HG03469 (cell line): ENCODE measurements at regions not wholly inside any gene's neighbourhood (a gene's known extent, or its start where the extent isn't known, plus 50 kb on each side); places are given as distances from the start of the nearest gene placed in this dataset.

Source experiments
- ATAC-seq: cut with Tn5 transposase; IDR thresholded peaks from one replicate; pipeline ENCODE4 v1.9.1; 2021; ENCODE audit warnings: mild to moderate bottlenecking, moderate library complexity, moderate number of reproducible peaks; ENCODE audit not compliant: unreplicated experiment

DNA sequence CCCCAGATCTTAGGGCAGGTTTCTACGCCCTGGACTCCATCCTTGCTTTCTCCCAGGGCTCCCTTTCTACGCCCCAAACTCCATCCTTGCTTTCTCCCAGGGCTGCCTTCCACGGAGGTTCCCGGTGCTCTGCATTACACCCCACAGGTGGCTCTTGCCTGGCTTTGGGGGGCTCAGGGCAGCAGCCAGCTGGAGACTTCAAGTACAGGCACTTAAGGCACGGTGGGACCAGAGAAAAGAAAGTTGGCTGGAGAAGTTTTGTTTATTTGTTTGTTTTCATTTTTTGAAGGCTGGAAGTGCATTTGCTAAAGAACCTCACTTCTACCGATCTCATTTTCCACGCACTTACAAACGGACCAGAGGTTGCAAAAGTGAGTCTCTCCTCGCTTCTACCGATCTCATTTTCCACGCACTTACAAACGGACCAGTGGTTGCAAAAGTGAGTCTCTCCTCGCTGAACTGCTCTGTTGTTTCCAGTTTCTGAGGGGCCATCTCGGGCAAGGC, 103.8 kb upstream of the MED13L start:
- ATAC-seq = no peak

DNA sequence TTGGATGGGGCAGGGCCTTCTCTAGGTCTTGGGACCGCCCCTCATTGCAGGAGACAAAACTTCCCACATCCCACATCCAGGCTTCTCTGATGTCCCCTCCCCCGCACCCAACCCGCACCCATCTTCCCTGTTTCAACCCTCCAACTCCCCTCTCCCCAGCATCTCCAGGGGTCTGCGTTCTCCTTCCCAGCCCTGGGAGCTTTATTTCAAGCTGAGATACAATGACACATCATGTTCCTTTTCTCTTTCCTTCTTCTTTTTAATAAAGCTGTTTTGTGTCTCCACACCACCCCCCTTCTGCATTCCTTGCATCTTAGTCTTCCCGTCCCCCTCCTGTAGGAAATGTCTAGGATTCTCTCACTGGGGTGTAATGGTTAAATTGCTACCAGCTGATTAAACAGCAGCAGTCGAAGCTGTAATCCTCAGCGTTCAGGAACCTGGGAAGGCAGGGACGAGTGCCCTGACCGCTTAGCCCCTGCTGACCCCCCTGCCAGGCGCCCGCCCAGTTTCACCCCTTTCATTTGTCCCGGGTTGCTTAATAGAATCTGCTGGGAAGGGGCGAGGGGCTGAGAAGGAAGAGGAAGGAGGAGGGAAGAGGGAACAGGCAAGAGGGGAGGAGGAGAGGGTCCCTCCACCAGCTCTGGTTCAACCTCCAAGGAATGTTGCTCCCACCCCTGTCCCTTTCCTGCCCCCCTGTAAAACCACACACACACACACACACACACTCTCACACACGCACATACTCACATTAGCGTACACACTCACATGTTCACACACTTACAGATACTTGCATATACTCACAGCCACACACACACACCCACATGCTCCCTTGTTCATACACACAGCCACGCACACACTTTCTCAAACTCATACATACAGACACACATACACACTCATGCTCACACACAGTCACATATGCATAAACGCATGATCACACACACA, 104.5 kb upstream of the MED13L start:
- ATAC-seq = no peak

DNA sequence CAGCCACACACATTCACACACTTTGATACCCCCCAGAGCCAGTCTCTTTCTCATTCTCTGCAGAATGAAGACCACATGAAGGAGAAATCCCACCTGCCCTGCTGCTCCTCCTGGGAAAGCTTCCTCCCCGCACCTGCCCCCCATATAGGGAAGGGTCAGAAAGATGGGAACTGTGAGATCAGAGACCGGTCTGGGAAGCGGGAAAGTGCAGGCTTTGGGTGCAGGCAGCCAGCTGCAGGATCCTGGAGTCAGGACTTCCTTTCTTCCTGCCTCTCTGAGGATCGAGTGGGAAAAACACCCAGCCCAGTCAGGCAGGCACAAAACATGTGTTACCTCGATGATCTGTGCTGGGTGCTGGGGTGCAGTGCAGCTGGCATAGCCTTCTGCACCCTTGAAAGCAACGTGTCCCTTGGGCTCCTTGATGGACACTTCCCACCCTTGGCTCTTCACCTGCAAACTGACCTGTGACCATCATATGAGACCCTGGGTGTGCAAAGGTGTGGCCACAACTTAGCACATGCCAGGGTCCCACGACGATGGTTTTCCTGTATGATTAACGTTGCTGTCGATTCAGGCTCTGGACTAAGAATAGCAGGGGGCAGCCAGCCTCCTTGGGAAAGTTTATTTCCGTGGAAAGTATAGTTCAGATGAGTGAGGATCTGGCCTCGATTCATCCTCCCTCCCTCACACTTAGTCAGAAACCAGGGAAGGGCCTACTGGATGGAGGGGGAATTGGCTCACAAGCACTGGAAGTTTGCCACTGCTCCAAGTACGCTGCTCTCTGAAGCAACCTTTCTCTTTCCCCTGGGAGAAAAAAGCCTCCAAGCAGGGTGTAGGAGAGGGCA, 105.4 kb upstream of the MED13L start:
- ATAC-seq = no peak

DNA sequence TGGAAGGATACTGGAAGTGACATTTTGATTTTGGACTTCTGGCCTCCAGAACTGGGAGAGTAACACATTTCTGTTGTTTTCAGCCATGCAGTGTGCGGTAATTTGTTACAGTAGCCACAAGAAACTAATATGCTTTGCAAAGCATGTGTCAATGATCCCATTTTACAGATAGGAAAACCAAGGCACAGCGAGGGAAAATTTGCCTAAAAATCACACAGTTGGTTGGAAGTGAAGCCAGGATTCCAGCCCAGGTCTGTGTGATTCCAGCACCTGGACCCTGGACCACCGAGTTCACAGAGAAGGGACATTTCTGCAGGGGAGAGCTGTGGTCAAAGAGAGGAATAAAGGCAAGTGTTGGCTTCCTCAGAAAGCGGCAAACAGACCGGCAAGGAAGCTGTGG, 106.7 kb upstream of the MED13L start:
- ATAC-seq = no peak

DNA sequence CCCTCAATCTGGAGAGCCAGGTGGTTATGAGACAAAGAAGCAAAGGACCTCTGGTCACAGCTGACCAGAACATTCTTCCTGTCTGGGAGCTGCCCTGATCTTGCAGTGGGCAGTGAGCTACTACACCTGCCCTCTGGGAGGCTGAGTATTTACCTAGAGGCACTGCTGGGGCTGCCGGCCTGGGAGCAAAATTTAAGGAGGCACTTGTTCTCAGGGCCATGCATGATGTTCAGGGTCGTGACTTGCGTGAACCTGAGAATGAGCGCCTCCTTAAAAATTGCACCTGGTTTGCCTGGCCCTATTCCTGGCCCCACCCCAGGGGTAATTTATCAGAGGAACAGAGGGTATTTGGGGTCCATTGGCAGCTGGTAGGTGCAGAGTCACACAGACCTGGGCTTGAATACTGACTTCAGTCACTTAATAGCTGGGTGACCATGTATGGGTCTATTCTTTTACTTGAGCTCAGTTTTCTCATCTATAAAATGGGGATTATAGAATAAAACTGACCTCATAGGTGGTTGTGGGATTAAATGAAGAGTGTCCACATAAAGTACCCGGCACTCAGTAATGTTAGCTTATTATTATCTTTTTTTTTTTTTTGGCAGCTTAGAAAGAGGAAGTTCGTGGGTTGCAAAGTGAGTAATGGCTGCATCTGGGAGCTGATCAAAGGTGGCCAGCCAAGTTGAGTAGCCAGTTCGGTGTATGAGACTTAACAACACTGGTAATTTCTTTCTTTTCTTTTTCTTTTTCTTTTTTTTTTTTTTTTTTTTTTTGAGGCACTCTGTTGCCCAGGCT, 107.4 kb upstream of the MED13L start:
- ATAC-seq = no peak

DNA sequence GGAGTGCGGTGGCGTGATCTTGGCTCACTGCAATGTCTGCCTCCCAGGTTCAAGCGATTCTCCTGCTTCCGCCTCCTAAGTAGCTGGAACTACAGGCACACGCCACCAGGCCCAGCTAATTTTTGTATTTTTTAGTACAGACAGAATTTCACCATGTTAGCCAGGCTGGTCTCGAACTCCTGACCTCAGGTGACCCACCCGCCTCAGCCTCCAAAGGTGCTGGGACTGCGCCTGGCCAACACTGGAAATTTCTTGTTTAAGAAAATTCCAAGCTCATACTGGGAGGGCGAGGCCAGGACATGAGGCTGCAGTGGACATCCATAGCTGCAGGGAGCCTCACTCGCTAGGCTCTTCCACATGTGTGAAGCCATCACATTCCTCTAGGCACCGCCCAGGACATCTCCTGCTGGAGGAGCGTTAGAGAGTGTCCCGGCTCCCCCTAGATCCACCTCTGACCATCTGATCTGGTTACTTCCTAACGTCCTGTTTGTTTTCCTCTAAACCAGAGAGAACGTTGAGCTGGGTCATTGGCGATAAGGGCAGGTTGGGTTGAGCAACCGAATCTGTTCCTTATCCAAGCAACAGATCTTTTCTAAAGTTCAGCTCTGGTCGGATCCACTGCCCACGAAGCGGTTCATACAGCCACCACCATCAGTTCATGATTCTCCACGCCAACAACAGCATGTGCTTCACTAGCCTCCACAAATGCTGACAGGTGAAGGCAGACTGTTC, 108.2 kb upstream of the MED13L start:
- ATAC-seq = no peak

DNA sequence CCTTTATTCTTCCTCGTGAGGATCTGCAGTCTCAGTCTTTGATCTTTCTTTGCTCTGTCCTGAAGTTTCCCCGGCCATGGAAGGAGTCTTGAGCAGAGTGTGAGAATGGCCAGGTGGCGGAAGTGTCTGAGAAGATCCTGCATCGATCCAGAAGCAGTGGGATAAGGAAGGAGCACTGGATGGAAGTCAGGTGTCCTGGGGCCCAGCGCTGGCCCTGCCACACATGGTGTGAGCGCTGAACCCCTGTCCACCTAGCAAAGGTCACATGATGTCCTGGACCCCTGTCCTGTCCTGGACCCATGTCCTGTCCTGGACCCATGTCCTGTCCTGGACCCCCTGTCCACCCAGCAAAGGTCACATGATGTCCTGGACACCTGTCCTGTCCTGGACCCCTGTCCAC, 111.8 kb upstream of the MED13L start:
- ATAC-seq = no peak

DNA sequence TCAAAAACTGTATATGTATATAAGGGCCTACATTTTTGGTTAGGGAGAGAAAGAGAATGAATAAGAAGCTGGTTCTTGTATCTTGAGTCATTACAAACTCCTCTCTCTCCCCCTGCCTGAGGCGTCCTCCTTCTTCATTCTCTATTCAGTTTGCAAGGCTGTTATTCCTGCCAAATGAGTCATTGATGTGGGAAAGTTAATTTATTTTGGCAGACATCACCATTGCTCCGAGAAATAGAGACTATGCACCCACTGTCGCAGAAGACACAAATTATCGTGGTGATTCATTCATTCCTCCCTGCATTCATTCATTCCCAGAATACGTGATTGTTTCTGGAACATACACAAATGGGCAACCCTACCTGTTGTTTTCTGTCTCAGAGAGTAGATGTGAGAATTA, 112.5 kb upstream of the MED13L start:
- ATAC-seq = no peak

DNA sequence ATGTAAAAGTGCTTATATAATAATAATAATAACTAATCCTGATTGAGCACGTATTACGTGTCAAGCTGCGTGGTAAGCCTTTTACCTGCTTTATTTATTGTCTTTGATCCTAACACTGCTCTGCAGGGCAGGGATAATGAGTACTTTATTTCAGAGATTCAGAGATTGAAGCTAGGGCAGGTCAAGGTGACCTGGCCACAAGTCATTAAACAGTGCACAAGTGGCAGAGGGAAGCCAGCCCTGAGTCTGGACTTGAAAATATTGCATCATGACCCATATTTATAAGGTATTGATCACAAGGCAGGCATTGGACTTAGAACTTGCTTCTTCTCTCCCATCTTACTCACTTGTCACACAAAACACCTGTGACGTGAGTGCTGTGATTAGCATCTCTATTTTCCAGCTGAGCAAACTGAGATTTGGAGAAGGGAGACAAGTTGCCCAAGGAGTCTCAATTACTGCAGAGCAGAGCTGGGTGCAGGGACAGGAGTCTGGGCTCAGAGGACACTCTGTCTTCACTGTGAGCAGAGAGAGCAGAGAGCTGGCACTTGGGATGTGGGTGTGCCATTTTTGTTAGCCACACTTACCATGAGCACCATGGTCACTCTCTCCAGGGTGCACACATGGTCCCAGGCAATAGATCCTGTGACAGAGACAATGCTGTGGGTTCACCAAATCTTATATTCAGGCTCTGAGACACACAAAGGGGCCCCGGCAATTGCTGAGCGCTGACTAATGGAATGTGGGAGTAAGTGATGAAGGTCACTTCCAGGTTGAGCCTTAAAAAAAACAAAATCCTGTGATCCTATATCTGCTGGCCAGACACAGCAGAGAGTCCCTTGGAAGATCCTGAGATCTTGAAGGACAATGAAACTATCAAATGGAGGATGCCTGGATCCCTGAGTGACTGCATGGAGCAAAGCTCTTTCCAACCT, 113.2 kb upstream of the MED13L start:
- ATAC-seq = no peak

DNA sequence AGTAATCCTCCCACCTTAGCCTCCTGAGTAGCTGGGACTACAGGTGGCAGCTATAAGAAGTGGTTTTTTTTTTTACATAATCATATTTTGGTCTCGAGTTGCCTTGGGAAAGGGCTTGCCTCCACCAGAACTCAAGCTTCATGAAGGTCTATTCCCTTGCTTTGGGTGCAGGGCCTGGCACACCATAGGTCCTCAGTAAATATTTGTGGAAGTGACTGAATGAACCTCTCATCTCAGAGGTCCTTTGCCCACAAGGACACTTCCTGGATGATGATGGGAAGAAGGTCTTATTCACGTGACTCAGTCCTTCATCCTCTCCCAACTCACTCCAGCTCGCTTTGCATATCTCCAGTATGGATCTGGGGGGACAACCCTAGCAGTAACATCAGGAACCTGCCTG, 114.0 kb upstream of the MED13L start:
- no peak for ATAC-seq

DNA sequence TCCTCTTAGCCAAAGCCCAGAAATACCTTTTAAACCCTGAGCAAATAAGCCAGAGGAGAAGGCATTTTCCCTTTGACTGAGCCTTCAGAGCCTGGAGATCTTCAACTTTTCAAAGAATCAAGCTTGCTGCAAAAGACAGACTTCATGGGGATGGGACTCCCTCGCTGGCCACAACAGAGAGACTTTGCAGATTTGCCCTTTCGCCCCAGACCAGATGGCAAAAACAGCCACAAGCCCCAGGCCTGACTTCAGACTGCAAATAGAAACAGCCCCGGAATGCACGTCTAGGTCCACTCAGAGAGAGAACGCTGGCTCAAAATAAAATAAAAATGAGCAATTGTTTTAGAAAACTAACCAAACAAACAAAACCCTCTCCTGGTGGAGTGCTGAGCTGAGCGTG, 114.6 kb upstream of the MED13L start:
- ATAC-seq = no peak

DNA sequence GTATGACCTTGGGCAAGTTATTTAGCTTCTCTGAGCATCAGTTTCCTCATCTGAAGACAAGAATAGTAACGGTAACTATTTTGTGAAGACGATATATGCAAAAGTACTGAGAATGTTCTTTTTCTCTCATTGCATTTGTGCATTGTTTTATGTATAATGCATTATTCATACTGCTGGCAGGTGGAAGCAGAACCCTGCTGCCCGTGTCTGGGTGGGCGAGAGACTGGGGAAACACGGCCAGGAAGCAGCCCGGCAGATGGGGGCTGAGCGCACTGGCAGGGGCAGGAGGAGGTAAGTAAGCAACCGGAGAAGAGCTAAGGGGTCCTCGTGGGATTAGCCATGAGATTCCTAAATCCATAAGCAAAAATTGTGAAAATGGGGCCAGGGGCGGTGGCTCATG, 115.8 kb upstream of the MED13L start:
- ATAC-seq = no peak

DNA sequence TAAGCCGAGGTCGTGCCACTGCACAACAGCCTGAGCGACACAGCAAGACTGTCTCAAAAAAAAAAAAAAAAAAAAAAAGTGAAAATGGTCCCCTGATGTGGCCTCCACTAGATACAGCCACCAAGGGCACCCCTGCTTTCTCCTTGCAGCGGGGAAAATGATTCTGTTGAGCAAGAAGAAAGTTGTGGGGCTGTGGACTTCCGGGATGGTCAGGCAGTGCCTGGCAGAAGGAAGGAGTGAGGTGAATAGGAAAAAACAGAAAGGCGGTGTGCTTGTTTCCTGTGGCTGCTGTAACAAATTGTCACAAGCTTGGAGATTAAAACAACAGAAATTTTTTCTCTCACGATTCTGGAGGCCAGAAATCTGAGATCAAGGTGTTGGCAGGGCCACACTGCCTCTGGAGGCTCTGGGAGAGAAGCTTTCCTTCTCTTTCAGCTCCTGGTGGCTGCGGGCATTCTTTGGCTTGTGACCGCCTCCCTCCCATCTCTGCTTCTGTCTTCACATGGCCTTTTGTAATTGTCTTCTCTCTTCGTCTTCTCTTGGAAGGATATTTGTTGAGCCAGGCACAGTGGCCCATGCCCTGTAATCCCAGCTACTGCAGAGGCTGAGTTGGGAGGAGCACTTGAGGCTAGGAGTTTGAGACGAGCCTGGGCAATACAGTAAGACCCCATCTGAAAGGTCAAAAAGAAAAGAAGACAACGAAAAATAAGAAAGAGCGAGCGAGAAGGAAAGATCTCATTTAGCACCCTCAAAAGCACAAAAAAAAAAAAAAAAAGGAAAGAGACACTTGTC, 116.6 kb upstream of the MED13L start:
- ATAC-seq = no peak

DNA sequence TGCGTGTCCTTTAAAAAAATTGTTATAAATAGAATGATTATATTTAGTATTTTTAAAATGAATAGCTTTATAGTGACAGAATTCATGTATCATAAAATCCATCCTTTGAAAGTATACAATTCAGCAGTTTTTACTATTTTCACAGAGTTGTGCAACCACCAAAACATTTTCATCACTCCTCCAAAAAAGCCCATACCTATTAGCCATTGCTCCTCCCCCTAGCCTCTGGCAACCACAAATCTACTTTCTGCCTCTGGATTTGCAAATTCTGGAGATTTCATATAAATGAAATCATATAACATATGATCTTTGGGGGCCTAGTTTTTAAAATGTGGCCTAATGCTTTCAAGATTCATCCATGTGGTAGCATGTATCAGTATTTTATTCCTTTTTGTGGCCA, 117.9 kb upstream of the MED13L start:
- no peak for ATAC-seq

DNA sequence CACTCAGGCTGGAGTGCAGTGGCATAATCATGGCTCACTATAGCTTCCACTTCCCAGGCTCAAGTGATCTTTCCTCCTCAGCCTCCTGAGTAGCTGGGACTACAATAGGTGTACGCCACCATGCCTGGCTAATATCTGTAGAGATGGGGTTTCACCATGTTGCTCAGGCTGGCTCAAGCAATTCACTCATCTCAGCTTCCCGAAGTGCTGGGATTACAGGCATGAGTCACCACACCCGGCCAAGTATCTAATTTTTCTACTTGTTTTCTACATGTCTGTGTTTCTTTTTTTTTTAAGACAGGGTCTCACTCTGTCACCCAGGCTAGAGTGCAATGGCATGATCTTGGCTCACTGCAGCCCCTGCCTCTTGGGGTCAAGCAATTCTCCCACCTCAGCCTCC, 119.7 kb upstream of the MED13L start:
- no peak for ATAC-seq

DNA sequence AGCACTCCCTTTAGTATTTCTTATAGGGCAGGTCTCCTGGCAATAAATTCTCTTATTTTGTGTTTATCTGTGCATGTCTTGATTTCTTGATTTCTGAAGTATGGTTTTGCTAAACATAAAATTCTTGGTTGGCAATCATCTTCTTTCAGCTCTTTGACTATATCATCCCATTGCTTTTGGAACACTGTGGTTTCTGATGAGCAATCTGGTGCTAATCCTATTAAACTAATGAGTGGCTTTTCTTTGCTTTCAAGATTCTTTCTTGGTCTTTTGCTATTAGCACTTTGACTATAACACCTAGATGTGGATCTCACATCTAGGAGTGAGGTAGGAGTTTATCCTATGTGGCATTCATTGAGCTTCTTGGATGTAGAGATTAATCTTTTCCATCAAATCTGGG, 120.7 kb upstream of the MED13L start:
- ATAC-seq = no peak

DNA sequence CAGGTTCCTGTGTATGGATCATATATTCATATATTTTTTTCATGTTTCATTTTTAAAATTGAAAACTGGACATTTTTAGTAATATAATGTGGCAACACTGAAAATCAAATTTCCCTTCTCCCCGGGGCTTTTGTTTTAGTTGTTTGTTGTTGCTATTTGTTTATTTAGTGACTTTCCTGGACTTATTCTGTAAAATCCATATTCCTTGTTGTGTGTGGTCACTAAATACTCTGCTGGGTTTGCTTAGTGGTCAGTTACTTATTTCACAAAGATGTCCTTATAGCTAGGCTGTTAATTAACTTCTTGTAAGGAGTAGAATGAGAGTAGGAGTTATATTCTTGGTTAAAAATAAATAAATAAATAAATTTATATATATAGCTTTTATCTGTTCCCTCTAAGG, 121.6 kb upstream of the MED13L start:
- no peak for ATAC-seq

DNA sequence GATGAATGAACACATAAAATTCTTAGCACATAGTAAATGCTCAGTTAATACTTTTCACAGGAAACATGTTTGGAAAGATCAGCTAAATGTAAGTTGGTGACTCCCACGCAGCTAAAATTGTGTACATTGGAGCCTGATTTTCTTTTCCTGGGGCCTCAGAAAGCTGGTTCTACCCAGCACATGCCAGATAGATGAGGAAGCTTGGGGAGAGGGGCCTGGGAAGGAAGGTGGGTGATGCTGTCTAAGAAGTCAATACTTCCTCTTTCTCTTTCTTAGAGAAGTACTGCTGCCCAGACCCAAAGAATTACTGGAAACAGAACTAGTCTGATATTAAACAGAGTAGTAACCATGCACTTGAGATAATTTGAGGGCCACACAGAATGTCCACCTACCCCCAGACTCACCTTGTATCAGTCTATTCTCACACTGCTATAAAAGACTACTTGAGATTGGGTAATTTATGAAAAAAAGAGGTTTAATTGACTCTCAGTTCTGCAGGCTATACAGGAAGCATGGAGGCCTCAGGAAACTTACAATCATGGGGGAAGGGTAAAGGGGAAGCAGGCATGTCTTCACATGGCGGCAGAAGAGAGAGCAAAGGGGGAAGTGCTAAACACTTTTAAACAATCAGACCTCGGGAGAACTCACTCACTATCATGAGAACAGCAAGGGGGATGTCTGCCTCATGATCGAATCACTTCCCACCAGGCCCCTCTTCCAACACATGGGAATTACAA, 123.3 kb upstream of the MED13L start:
- ATAC-seq = no peak
